IPS-20b (cell line): ENCODE measurements at regions not wholly inside any gene's neighbourhood (a gene's known extent, or its start where the extent isn't known, plus 50 kb on each side); places are given as distances from the start of the nearest gene placed in this dataset.

Experiments
- H3K27ac ChIP-seq: one replicate; pipeline ENCODE4 v1.5.1; 2013; ENCODE audit warnings: low read length
- H3K27me3 ChIP-seq: 2 replicates; pipeline ENCODE4 v1.6.1; 2013; ENCODE audit warnings: mild to moderate bottlenecking, low read length, inconsistent platforms; ENCODE audit not compliant: insufficient read depth
- H3K36me3 ChIP-seq: 2 replicates; pipeline ENCODE4 v1.6.1; 2013; ENCODE audit warnings: low read depth, mild to moderate bottlenecking, inconsistent platforms, low read length, moderate library complexity; ENCODE audit not compliant: insufficient read depth
- H3K4me1 ChIP-seq: 2 replicates; pipeline ENCODE4 v1.6.1; 2013; ENCODE audit warnings: mild to moderate bottlenecking, control low read depth, inconsistent platforms, low read length, moderate library complexity; ENCODE audit not compliant: insufficient read depth
- H3K4me3 ChIP-seq: 2 replicates; pipeline ENCODE4 v1.5.1; 2013; ENCODE audit warnings: mild to moderate bottlenecking, low read length, inconsistent platforms
- H3K9ac ChIP-seq: 2 replicates; pipeline ENCODE4 v1.6.1; 2013; ENCODE audit warnings: low read depth, mild to moderate bottlenecking, inconsistent platforms, low read length, moderate library complexity
- H3K9me3 ChIP-seq: 2 replicates; pipeline ENCODE4 v1.6.1; 2013; ENCODE audit warnings: mild to moderate bottlenecking, low read depth, low read length, inconsistent platforms; ENCODE audit not compliant: insufficient read depth

- Histone ChIP-seq H3K4me3 (no peak overlapping the region), H3K27ac (no peak overlapping the region), H3K27me3 (no peaks in the 10 kb centered on the region), H3K9me3 (no peaks in the 10 kb centered on the region), H3K9ac (no peak overlapping the region), H3K4me1 (0 out of 2 replicates have a peak, but pooled peaks cover 3% of the 10 kb centered on the region), H3K36me3 (no peaks in the 10 kb centered on the region)
These were observed 154.4 kb downstream of the LRIG3 start for GRCh38 chr12:58765653-58766512.

- H3K27ac ChIP-seq = no peak overlapping the region
These were observed 153.8 kb downstream of the LRIG3 start for GRCh38 chr12:58766513-58766870.

GRCh38 chr12:58767496-58767895, 152.8 kb downstream of the LRIG3 start:
- Histone ChIP-seq H3K4me1 (no peaks in the 10 kb centered on the region), H3K4me3 (no peak overlapping the region), H3K9me3 (no peaks in the 10 kb centered on the region), H3K9ac (no peak overlapping the region), H3K27me3 (no peaks in the 10 kb centered on the region), H3K27ac (no peak overlapping the region), H3K36me3 (no peaks in the 10 kb centered on the region)

More at GRCh38 chr12:58766513-58766870, 153.8 kb downstream of the LRIG3 start:
- Histone ChIP-seq H3K27me3 (no peaks in the 10 kb centered on the region), H3K9ac (no peak overlapping the region), H3K36me3 (no peaks in the 10 kb centered on the region), H3K4me3 (no peak overlapping the region), H3K4me1 (no peaks in the 10 kb centered on the region), H3K9me3 (no peaks in the 10 kb centered on the region)

- Histone ChIP-seq H3K27me3 (no peaks in the 10 kb centered on the region), H3K9me3 (no peaks in the 10 kb centered on the region), H3K27ac (no peak overlapping the region), H3K9ac (no peak overlapping the region), H3K4me1 (no peaks in the 10 kb centered on the region; the same call in 1 of the 2 replicates), H3K36me3 (no peaks in the 10 kb centered on the region), H3K4me3 (no peak overlapping the region)
These were observed 146.3 kb downstream of the LRIG3 start for GRCh38 chr12:58773986-58774385.

GRCh38 chr12:58774731-58775130, 145.6 kb downstream of the LRIG3 start:
- Histone ChIP-seq H3K4me1 (no peaks in the 10 kb centered on the region; the same call in 1 of the 2 replicates), H3K9ac (no peak overlapping the region), H3K27me3 (no peaks in the 10 kb centered on the region), H3K27ac (no peak overlapping the region), H3K36me3 (no peaks in the 10 kb centered on the region), H3K9me3 (no peaks in the 10 kb centered on the region), H3K4me3 (no peak overlapping the region)

- Histone ChIP-seq H3K4me3 (no peak overlapping the region), H3K9me3 (no peaks in the 10 kb centered on the region), H3K9ac (no peak overlapping the region), H3K36me3 (no peaks in the 10 kb centered on the region), H3K4me1 (no peaks in the 10 kb centered on the region; the same call in 1 of the 2 replicates), H3K27me3 (no peaks in the 10 kb centered on the region), H3K27ac (no peak overlapping the region)
These were observed 144.9 kb downstream of the LRIG3 start for GRCh38 chr12:58775396-58775795.

- Histone ChIP-seq H3K27ac (no peak overlapping the region), H3K4me3 (no peak overlapping the region), H3K9ac (no peak overlapping the region), H3K27me3 (no peaks in the 10 kb centered on the region), H3K36me3 (no peaks in the 10 kb centered on the region), H3K4me1 (no peaks in the 10 kb centered on the region; the same call in 1 of the 2 replicates), H3K9me3 (no peaks in the 10 kb centered on the region)
These were observed 144.2 kb downstream of the LRIG3 start for GRCh38 chr12:58776144-58776543.

- H3K9me3 ChIP-seq = no peaks in the 10 kb centered on the region
- H3K36me3 ChIP-seq = no peaks in the 10 kb centered on the region
- H3K4me3 ChIP-seq = no peak overlapping the region
- H3K9ac ChIP-seq = no peak overlapping the region
- no peaks in the 10 kb centered on the region; the same call in 1 of the 2 replicates for H3K4me1 ChIP-seq
- H3K27ac ChIP-seq = no peak overlapping the region
- H3K27me3 ChIP-seq = no peaks in the 10 kb centered on the region
These were observed 142.5 kb downstream of the LRIG3 start for GRCh38 chr12:58777815-58778214.

- no peak overlapping the region for H3K9ac ChIP-seq
- no peak overlapping the region for H3K27ac ChIP-seq
- no peaks in the 10 kb centered on the region for H3K9me3 ChIP-seq
- H3K4me3 ChIP-seq = no peak overlapping the region
- H3K4me1 ChIP-seq = no peaks in the 10 kb centered on the region
- H3K36me3 ChIP-seq = no peaks in the 10 kb centered on the region
- no peaks in the 10 kb centered on the region for H3K27me3 ChIP-seq
These were observed 138.7 kb downstream of the LRIG3 start for GRCh38 chr12:58781609-58782008.

GRCh38 chr12:58787021-58787760, 133.1 kb downstream of the LRIG3 start:
- no peaks in the 10 kb centered on the region for H3K36me3 ChIP-seq
- no peak overlapping the region for H3K9ac ChIP-seq
- H3K27ac ChIP-seq = no peak overlapping the region
- H3K4me1 ChIP-seq = no peaks in the 10 kb centered on the region
- no peaks in the 10 kb centered on the region for H3K27me3 ChIP-seq
- no peaks in the 10 kb centered on the region for H3K9me3 ChIP-seq
- no peak overlapping the region for H3K4me3 ChIP-seq

- Histone ChIP-seq H3K4me1 (no peaks in the 10 kb centered on the region), H3K27ac (no peak overlapping the region), H3K9me3 (no peaks in the 10 kb centered on the region)
These were observed 125.4 kb downstream of the LRIG3 start for GRCh38 chr12:58794859-58795258.

GRCh38 chr12:58795825-58796224, 124.5 kb downstream of the LRIG3 start:
- Histone ChIP-seq H3K4me1 (no peaks in the 10 kb centered on the region), H3K27ac (no peak overlapping the region), H3K27me3 (no peaks in the 10 kb centered on the region), H3K9ac (no peak overlapping the region), H3K36me3 (no peaks in the 10 kb centered on the region), H3K4me3 (no peak overlapping the region), H3K9me3 (no peaks in the 10 kb centered on the region)

More at GRCh38 chr12:58794859-58795258, 125.4 kb downstream of the LRIG3 start:
- Histone ChIP-seq H3K9ac (no peak overlapping the region), H3K4me3 (no peak overlapping the region), H3K36me3 (no peaks in the 10 kb centered on the region), H3K27me3 (no peaks in the 10 kb centered on the region)
